ENCODE measurements at regions not wholly inside any gene's neighbourhood (a gene's known extent, or its start where the extent isn't known, plus 50 kb on each side); places are given as distances from the start of the nearest gene placed in this dataset.

DNA sequence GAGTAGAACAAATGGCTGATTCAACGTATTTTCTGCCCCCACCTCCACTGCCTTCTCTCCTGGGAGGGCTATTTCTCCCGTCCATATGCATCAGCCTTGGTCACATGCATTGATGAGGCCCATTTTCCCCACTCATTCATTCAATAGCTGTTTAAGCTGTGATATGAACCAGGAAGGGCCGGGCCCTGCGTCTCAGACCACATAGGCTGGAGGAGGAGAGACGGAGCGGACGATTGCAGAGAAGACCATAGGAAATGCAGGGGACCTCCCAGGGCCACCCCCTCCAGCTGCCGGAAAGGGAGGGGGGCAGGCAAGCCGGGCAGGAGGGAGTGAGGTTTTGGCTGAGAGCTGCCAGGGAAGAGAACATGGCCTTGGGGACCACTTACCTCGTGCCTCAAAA is 104.4 kb upstream of the TMEM132D start:
- H3K27ac ChIP-seq, result no peak overlapping the region
- 42 to 52% (median 42%) methylated on average over 10 of the region's 10 CpGs for WGBS, 3 donors
- no peak for DNase-seq
- no peak for ATAC-seq
- peaks cover 0 to 4% (median 0%) of the 10 kb centered on the region in 3 donors for H3K27me3 ChIP-seq (ENCODE audit: insufficient read depth in 3 of 3, low read length in 2 of 3)
- intact Hi-C loops (cut with DNase I), result no loop called here
- H3K4me3 ChIP-seq, result no peak overlapping the region
- H3K36me3 ChIP-seq (ENCODE audit: insufficient read depth in 1 of 2, low read depth in 1 of 2), result no peaks in the 10 kb centered on the region
- H3K9me3 ChIP-seq, result no peaks in the 10 kb centered on the region
- TF ChIP-seq, protein P1, sequence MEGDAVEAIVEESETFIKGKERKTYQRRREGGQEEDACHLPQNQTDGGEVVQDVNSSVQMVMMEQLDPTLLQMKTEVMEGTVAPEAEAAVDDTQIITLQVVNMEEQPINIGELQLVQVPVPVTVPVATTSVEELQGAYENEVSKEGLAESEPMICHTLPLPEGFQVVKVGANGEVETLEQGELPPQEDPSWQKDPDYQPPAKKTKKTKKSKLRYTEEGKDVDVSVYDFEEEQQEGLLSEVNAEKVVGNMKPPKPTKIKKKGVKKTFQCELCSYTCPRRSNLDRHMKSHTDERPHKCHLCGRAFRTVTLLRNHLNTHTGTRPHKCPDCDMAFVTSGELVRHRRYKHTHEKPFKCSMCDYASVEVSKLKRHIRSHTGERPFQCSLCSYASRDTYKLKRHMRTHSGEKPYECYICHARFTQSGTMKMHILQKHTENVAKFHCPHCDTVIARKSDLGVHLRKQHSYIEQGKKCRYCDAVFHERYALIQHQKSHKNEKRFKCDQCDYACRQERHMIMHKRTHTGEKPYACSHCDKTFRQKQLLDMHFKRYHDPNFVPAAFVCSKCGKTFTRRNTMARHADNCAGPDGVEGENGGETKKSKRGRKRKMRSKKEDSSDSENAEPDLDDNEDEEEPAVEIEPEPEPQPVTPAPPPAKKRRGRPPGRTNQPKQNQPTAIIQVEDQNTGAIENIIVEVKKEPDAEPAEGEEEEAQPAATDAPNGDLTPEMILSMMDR (IDR thresholded peaks at IDR 0.05), result no peak
- H3K4me1 ChIP-seq, result no peaks in the 10 kb centered on the region

DNA sequence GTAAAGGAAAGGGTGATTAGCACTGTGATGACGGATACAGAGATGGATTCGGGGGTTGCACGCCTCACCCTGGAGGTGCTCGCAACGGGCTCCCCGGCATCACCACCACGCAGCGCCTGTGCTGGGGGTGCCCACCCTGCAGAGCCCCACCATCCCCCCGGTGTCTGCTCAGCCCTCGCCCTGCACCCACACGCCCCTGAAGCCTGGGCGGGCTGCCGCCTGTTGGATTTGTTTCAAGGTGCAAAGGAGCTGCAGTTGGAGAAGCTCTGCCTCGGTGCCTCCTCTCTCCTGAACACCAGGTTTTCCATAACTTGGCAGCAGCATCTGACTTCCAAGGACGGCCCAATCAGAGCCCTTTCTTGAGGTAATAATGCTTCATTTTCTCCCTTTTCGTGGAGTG is 106.1 kb upstream of the TMEM132D start:
- peaks cover 0 to 8% (median 0%) of the 10 kb centered on the region in 3 donors for H3K27me3 ChIP-seq (ENCODE audit: insufficient read depth in 3 of 3, low read length in 2 of 3)
- 72 to 79% (median 74%) methylated on average over 16 of the region's 16 CpGs for WGBS, 3 donors
- DNase-seq, result no peak

DNA sequence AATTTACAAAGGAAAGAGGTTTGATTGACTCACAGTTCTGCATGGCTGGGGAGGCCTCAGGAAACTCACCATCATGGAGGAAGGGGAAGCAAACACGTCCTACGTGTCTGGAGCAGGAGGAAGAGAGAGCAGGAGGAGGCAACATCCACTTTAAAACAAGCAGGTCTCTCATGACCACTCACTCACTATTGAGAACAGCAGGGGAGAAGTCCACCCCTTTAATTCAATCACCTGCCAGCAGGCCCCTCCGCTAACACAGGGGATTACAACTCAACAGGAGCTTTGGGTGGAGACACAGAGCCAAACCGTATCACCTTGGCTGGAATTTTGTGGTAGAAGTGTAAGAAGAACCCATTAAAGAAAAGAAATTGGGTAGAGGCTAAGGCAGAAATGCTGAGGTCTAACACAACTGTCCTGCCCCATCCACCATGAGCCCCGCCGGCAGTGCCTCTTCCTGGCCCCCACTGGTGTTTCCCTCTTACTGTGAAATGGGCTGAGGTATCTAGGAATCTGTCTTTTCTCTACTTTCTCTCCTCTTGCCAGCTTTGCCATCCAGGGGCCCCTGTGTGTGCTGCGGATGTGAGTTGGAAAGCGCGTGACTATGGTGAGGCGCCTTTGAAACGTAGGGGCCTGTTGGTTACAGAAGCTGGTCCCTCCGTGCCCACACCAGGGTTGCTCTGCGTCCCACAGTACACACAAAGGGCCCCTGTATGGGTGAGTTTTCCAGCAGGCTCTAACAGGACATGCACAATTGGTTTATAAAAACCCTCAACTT is 108.0 kb upstream of the TMEM132D start:
- intact Hi-C loops (cut with DNase I), result no loop called here
- peaks cover 0 to 12% (median 0%) of the 10 kb centered on the region in 3 donors for H3K27me3 ChIP-seq (ENCODE audit: insufficient read depth in 3 of 3, low read length in 2 of 3)

More for the DNA sequence above, 106.1 kb upstream of the TMEM132D start:
- no peak for ATAC-seq
- Histone ChIP-seq H3K4me3 (no peak overlapping the region), H3K27ac (no peak overlapping the region), H3K36me3 (ENCODE audit: insufficient read depth in 1 of 2, low read depth in 1 of 2) (no peaks in the 10 kb centered on the region), H3K9me3 (no peaks in the 10 kb centered on the region), H3K4me1 (no peaks in the 10 kb centered on the region)
- intact Hi-C loops (cut with DNase I), result no loop called here
- TF ChIP-seq, protein P1 (IDR thresholded peaks at IDR 0.05), result no peak

DNA sequence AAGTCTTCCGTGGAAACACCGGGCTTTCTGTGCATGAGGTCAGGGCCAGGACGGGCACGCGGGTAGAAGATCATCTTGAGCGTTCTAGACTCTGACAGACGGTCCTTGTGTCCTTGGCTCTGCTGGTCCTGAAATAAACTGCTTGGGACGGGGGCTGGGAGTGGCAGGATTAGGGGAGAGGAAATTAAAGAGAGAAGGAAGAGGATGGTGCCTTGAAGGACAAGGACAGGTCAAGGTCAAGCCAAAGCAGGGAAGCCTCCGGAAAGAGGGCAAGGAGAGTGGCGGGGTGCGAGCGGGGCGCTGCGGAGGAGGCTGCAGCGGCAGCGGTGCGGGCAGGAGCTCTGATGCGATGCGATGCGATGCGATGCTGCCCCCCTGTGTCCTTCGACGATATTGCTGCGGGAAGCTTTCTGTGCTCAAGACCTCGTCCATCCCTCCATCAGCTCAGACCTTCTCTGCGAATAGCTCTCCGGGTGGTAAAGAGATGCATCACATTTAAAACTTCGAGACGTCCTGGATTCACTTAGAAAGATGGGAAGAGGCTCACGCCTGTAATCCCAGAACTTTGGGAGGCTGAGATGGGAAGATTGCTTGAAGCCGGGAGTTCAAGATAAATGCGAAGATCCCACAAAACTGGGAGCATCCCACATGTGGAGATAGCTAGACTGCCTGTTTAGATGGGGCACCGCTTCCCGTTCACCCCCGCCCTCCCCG is 110.1 kb upstream of the TMEM132D start:
- 6 to 8% (median 8%) methylated on average over 36 of the region's 36 CpGs for WGBS, 3 donors
- DNase-seq (peak in 1 of 2 donors; percentile 31), ATAC-seq (no peak)
- no peaks in the 10 kb centered on the region for H3K9me3 ChIP-seq
- TF ChIP-seq, protein P1 (IDR thresholded peaks at IDR 0.05), result peak; percentile 36
- no peak overlapping the region for H3K4me3 ChIP-seq
- H3K4me1 ChIP-seq, result no peaks in the 10 kb centered on the region
- H3K36me3 ChIP-seq (ENCODE audit: insufficient read depth in 1 of 2, low read depth in 1 of 2), result no peaks in the 10 kb centered on the region
- peaks cover 0 to 12% (median 10%) of the 10 kb centered on the region in 3 donors for H3K27me3 ChIP-seq (ENCODE audit: insufficient read depth in 3 of 3, low read length in 2 of 3)
- intact Hi-C loops (cut with DNase I), result no loop called here
- no peak overlapping the region for H3K27ac ChIP-seq

More for the DNA sequence above, 108.0 kb upstream of the TMEM132D start:
- DNase-seq, result no peak
- Histone ChIP-seq H3K27ac (no peak overlapping the region), H3K4me3 (no peak overlapping the region), H3K36me3 (ENCODE audit: insufficient read depth in 1 of 2, low read depth in 1 of 2) (no peaks in the 10 kb centered on the region), H3K4me1 (no peaks in the 10 kb centered on the region), H3K9me3 (no peaks in the 10 kb centered on the region)
- TF ChIP-seq, protein P1 (IDR thresholded peaks at IDR 0.05), result no peak
- WGBS, 3 donors, result 76 to 83% (median 78%) methylated on average over 13 of the region's 13 CpGs
- no peak for ATAC-seq

Data from psoas muscle (tissue), 7 donors.